NCI-H774 (cell line): ENCODE measurements at regions not wholly inside any gene's neighbourhood (a gene's known extent, or its start where the extent isn't known, plus 50 kb on each side); places are given as distances from the start of the nearest gene placed in this dataset.
"Not testable (repeated sequence)": the region's sequence is repeated elsewhere in the genome, so short reads cannot be mapped to it uniquely, and the experiment has no call there.

Experiments
- DNase-seq: peaks from one replicate; lab custom pipeline; 2025; lab: John Stamatoyannopoulos, UW

DNA sequence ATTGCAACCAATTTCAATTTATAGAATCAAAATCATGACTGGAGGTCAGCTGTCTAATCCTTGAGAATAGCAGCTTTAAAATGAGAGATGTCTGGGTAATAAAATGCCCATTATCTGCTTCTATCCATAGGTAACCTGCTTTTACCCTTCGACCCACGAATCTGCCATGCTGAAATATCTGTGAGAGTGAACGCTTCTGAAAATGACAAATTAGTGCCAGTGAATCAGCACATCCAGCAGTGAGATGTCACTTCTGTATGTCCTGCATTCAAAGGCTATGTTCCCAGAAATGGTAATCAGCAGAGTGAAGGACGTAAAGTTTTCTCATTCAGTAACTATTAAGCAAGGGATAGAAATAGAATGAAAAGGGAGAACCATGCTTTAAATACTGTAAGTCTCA is 532.4 kb upstream of the ITGA1 start:
- no peak for DNase-seq

DNA sequence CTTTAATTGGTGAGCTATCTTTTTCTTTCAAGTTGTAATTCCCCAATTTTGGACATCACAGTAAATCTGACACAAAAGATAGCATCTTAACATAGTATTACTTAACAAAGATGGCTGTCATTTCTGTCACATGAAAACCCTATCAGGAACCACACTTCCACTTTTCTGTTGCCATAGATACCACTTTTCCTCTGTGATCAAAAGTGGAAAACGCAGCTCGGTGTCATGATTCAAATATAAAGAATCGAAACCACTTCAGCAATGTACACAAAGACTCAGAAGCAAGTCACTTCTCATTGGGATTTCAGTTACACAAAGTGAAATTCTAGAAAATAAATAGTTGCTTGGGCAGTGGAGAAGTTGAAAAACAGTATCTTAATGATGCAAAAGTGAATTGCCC is 524.9 kb upstream of the ITGA1 start:
- DNase-seq: peak; percentile 77

DNA sequence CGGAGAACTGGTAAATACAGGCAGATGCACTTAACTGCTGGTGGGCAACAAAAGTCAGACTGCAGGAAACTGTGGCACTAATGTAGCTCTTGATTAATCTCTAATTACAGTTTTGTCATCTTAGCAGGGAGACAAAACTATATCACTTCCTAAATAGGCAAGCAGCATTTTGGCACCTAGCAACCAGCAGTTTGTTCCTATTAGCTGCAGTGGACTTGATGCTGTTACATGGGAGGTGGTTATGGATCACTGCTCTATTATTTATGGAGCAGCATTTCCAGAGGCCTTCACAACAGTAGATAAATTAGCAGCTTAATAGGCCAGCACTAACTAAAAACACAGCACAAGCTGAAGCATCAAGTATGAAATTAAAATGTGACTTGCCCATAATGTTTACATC is 518.3 kb upstream of the ITGA1 start:
- peak; percentile 95 for DNase-seq

- DNase-seq: peak; percentile 75
These were observed 517.9 kb upstream of the ITGA1 start for GRCh38 chr5:52269859-52270258.

GRCh38 chr5:52275639-52276038 is 512.1 kb upstream of the ITGA1 start:
- DNase-seq: no peak

- DNase-seq: no peak
These were observed 510.6 kb upstream of the ITGA1 start for GRCh38 chr5:52277101-52277500.

DNA sequence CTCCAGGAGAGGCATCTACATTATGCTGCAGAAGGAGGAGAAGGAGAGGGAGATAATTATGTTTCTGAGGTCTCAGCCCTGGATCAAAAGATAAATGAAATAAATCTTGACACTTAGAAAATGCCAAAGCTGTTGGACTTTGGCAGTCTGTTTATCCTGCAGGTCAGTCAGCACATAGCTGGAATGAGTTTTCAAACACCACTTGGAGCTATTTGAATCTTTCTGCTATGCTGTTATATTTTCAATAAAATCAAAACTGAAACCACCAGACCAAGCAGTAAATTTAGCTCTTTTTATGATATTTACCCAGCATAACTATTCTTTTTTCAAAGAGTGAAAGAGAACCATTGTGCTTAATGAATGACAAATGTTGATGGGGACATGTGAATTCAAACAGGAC is 505.1 kb upstream of the ITGA1 start:
- DNase-seq: no peak

DNA sequence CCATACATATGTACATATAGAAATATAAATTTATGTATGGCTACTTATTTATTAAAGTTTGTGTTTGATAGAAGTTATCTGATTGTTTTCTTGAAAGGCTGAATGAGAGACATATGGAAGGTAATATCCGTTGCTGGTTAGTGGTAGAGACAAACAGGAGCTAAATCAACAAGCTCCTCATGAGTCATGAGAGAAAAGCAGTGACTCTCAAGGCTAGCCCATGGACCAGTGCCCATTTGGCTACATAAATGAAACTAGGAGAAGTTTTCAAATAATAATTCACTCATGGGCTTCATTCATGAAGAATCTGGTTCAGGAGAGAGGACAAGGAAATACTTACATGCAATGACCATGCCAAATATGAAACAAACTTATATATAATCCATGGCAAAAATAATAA is 504.5 kb upstream of the ITGA1 start:
- peak; percentile 42 for DNase-seq

GRCh38 chr5:52300703-52301372 is 486.9 kb upstream of the ITGA1 start:
- DNase-seq: no peak

DNA sequence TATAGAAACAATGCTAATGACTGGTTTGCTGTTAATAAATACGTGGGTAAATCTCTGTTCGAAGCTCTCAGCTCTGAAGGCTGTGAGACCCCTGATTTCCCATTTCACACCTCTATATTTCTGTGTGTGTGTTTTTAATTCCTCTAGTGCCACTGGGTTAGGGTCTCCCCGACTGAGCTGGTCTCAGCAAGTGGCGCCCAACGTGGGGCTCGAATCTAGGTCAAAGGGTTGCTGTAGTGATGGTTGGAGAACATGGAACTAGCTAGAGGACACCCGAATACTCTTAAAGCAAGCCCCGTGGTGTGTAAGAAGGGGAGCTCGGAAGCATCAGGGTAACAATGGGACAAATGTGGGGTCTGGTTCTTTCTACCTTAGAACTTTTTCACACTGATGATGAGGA is 482.9 kb upstream of the ITGA1 start:
- not testable (repeated sequence) for DNase-seq

- no peak for DNase-seq
These were observed 459.4 kb upstream of the ITGA1 start for GRCh38 chr5:52328220-52328806.

DNA sequence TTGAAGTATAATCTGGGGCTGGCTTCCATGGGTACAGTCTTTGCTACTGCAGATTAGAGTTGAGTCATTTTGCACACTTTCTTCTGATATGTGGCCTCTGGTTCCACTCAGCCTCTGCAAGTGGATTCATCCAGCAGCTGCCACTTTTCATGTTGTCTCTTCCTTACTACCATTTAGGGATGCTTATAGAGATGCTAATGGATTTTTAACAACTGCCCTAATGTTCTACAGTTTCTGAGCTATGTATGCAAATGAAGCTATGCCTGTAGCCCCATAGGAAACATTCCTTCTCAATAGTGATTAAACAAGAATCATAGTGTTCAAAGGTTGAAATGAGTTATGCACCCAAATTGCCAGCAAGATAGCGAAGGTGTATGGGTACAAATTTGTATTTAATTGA is 456.0 kb upstream of the ITGA1 start:
- DNase-seq: no peak

GRCh38 chr5:52334367-52334766 is 453.3 kb upstream of the ITGA1 start:
- DNase-seq: no peak

DNA sequence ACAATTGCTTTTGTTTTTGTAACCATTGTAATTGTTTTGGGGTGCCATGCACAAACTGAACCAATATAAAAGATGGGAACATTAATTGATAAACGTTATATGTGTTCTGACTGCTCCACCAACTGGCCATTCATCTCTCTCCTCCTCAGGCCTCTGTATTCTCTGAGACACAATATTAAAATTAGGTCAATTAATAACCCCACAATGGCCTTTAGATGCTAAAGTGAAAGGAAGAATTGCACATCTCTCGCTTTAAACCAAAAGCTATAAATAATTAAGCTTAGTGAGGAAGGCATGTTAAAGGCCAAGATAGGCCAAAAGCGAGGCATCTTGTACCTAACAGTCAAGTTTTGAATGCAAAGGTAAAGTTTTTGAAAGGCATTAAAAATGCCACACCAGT is 448.4 kb upstream of the ITGA1 start:
- no peak for DNase-seq

DNA sequence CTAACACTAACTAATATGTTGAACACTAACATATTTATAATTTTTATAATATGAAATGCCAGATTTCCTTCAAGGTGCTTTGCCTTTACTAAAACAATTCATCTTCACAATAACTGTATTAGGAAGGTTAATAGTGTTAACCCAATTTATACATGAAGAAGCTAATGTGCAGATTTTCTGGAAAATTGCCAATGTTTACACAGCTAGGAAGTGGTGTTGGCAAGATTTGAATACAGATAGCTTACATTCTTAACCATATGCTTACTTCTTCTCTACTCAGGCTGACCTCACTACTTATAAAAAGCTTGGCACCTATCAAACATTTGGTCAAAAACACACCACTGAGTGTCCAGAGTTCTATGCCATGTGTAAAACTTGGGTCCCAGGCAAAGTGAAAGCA is 445.4 kb upstream of the ITGA1 start:
- no peak for DNase-seq

GRCh38 chr5:52356311-52356918 is 431.3 kb upstream of the ITGA1 start:
- peak; percentile 54 for DNase-seq

DNA sequence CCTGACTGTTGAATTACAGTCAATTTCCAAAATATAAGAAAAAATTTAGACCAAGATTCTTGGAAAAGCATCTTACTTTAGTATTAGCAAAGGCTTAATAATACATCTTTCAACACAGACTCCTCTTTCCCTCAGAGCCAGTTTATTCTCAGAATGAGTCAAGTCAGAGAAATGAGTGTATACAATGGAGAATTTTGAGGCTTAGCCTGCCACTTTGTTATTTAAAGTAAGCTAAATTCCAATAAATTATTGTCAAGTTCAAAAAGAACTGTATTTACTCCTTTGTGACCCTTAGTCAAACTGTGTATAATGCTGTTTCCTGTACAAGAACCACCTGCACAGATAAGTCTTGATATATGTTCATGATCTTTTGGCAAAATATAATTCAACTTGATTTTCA is 428.5 kb upstream of the ITGA1 start:
- no peak for DNase-seq

DNA sequence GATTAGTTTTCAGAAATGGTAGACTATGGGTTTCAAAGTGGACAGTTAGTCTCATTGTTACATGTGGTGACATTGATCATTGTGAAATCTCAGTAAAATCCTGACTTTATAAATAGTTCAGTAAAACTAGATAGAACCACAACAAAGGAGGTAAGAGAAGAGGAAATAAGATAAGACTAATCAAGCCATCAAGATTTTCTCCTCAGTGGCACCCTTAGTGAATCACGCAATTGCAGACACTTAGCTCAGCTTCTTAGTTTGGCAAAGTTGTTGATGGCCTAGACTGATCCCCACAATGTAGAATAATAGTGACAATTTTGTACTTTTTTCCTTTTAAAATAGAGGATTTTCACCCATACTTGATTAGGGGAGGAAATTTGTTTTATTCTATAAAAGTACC is 426.7 kb upstream of the ITGA1 start:
- no peak for DNase-seq

- no peak for DNase-seq
These were observed 413.4 kb upstream of the ITGA1 start for GRCh38 chr5:52374286-52374685.

DNA sequence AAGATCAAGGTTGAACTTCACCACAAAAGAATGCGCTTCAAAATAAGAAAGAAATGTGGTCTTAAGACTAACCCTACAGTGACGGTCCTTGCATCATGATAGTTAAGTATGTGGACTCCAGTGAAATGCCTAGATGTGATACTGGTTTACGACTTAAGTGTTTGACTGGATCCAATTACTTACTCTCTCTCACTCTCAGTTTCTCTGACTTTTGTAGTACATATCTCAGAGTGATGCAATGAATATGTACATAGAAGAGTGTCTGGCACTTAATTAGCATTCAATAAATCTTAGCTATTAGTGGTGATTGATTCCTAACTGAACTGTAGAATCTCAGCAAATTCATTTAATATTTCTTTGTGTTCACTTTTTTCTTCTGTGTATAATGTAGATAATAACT is 411.7 kb upstream of the ITGA1 start:
- no peak for DNase-seq

DNA sequence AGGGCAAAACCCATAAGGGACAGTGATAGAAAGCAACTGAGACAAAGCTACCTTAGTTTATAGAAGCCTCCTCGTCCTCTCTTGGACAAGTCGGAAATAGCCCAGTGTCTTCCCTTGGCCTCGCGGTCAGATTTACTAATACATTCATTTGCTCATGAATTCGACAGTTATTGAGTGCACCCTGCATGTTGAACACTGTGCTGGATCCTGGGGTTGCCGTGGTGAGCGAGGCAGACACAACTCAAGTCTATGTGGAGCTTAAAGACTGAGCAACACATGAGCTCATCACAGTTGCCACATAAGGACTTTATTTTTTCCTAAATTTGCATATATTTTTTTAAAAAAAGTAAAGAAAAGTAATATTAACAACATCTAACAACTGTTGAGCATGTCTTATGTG is 411.1 kb upstream of the ITGA1 start:
- no peak for DNase-seq

DNA sequence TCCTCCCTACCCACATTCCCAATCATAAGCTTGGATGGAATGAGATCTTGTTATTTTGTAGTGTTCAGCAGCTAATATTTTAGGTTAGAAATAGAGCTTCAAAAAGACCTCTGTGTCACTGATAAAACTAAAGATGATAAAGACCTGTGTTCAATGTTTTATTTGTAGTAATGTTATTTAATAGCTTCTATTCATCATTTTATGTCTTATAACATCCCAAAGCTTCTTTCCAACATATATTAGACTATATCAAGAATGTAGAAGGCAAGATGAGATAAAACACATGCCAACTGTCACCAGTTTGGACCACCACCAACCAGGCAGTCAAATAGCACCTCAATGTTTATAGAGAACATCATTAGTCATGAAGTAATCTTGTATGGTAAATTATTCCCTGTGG is 409.5 kb upstream of the ITGA1 start:
- no peak for DNase-seq

DNA sequence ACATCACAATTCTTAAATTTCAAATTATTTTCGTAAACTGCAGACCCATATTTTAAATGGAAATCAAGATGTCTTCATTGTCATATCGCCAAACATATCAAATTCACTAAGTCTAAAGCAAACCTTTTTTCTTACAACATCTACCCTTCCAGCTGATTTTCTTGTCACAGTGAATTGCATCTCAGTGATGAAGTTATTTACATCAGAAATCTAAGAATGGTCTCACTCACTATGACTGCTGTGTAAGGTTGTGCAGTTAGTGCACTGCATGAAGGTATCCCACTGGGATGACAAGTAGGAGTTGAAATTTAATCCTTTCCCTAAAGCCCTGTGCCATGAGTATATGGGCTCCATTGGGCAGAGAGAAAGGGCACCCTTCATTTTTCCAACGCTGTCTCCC is 399.4 kb upstream of the ITGA1 start:
- no peak for DNase-seq

- no peak for DNase-seq
These were observed 395.4 kb upstream of the ITGA1 start for GRCh38 chr5:52392321-52392720.
